PC-3 (cell line): ENCODE measurements at regions not wholly inside any gene's neighbourhood (a gene's known extent, or its start where the extent isn't known, plus 50 kb on each side); places are given as distances from the start of the nearest gene placed in this dataset.
"Not testable (repeated sequence)": the region's sequence is repeated elsewhere in the genome, so short reads cannot be mapped to it uniquely, and the experiment has no call there.

Source experiments
- ATAC-seq: fragments of 200-7000 bp; cut with Tn5 transposase; 2 replicates; pipeline ENCODE4 v1.9.1; 2020; ENCODE audit warnings: mild to moderate bottlenecking, moderate library complexity
- BruUV-seq: library from RNA; stranded (reverse); fragments of 400-500 nt; replicated peaks from 2 replicates; lab custom pipeline; 2021; lab: Mats Ljungman, UMichigan
- CTCF ChIA-PET: fragments of 300-600 bp; sonication (Branson Sonifier 250); formaldehyde crosslinking; loops from one replicate; lab custom pipeline; 2022; ENCODE audit warnings: antibody characterized with exemption; lab: Charles Lee
- POLR2A ChIA-PET: fragments of 300-600 bp; sonication (Branson Sonifier 250); formaldehyde crosslinking; loops from one replicate; lab custom pipeline; 2022; ENCODE audit warnings: antibody characterized with exemption; ENCODE audit not compliant: unreplicated experiment; lab: Charles Lee
- DNase-seq: peaks from one replicate; pipeline ENCODE4 v3.0.0-alpha.2; 2015
- H2AFZ ChIP-seq: fragments of 300-600 bp; sonication (generic); 2 replicates; pipeline ENCODE4 v1.6.0; 2016; ENCODE audit warnings: antibody characterized with exemption, low read length
- H3F3A ChIP-seq: fragments of 300-600 bp; sonication (generic); one replicate; pipeline ENCODE4 v1.6.0; 2017; ENCODE audit warnings: antibody characterized with exemption, low read length, control low read depth, mild to moderate bottlenecking; ENCODE audit not compliant: unreplicated experiment
- H3K27ac ChIP-seq: fragments of 300-600 bp; sonication (generic); 2 replicates; pipeline ENCODE4 v1.5.1; 2016; ENCODE audit warnings: mild to moderate bottlenecking, low read length
- H3K27me3 ChIP-seq: fragments of 300-600 bp; sonication (generic); 2 replicates; pipeline ENCODE4 v1.6.1; 2016; ENCODE audit warnings: low read length, mixed read lengths
- H3K36me3 ChIP-seq: fragments of 300-600 bp; sonication (generic); 2 replicates; pipeline ENCODE4 v1.6.1; 2016; ENCODE audit warnings: low read depth, mixed run types, low read length, mixed read lengths
- H3K4me1 ChIP-seq: fragments of 300-600 bp; sonication (generic); 2 replicates; pipeline ENCODE4 v1.5.1; 2016; ENCODE audit warnings: low read length; ENCODE audit not compliant: insufficient read depth
- H3K4me2 ChIP-seq: fragments of 300-600 bp; sonication (generic); 2 replicates; pipeline ENCODE4 v1.6.0; 2016; ENCODE audit warnings: low read length
- H3K4me3 ChIP-seq: fragments of 300-600 bp; sonication (generic); 2 replicates; pipeline ENCODE4 v1.5.1; 2016; ENCODE audit warnings: mild to moderate bottlenecking, low read length, mixed read lengths
- H3K79me2 ChIP-seq: fragments of 300-600 bp; sonication (generic); 2 replicates; pipeline ENCODE4 v1.6.1; 2017; ENCODE audit warnings: low read length, mixed read lengths
- H3K9ac ChIP-seq: fragments of 300-600 bp; sonication (generic); 2 replicates; pipeline ENCODE4 v1.6.0; 2016; ENCODE audit warnings: mild to moderate bottlenecking, low read length
- H3K9me2 ChIP-seq: fragments of 300-600 bp; sonication (generic); replicated peaks from 2 replicates; pipeline ENCODE4 v1.6.1; 2016; ENCODE audit warnings: mixed run types, low read length, mixed read lengths
- H3K9me3 ChIP-seq: fragments of 300-600 bp; sonication (generic); 2 replicates; pipeline ENCODE4 v1.6.1; 2016; ENCODE audit warnings: low read length, mixed read lengths
- H4K20me1 ChIP-seq: fragments of 300-600 bp; sonication (generic); 2 replicates; pipeline ENCODE4 v1.6.1; 2016; ENCODE audit warnings: low read length, mixed read lengths
- EZH2 ChIP-seq: fragments of 300-600 bp; sonication (generic); IDR thresholded peaks from one replicate; pipeline ENCODE4 v1.6.1; 2017; ENCODE audit warnings: antibody characterized with exemption, mild to moderate bottlenecking, low read length; ENCODE audit not compliant: unreplicated experiment
- EZH2phosphoT487 ChIP-seq: fragments of 300-600 bp; sonication (generic); IDR thresholded peaks from 2 replicates; pipeline ENCODE4 v1.6.1; 2018; ENCODE audit warnings: mild to moderate bottlenecking, antibody characterized with exemption, low read length, borderline replicate concordance
- intact Hi-C: fragments of 100-400 bp; cut with micrococcal nuclease; formaldehyde crosslinking; loops from 2 replicates; pipeline ENCODE4 v1.9.0; 2023
- TF ChIP-seq, protein P1 (sequence below): fragments of 300-600 bp; sonication (generic); conservative IDR thresholded peaks from 2 replicates; pipeline ENCODE4 v1.5.1; 2017; ENCODE audit warnings: antibody characterized with exemption, low read depth, mild to moderate bottlenecking, low read length

- ChIA-PET POLR2A (no interaction called here), CTCF (no interaction called here)
- Histone ChIP-seq H3K4me1 (no peaks in the 10 kb centered on the region), H3K9me3 (no peaks in the 10 kb centered on the region), H3K4me3 (no peak overlapping the region), H3K9ac (no peak overlapping the region), H3K36me3 (no peaks in the 10 kb centered on the region), H3K27me3 (no peaks in the 10 kb centered on the region), H2AFZ (no peak overlapping the region), H3K79me2 (no peaks in the 10 kb centered on the region), H4K20me1 (no peaks in the 10 kb centered on the region), H3F3A (no peaks in the 10 kb centered on the region), H3K27ac (no peak overlapping the region), H3K9me2 (no peaks in the 10 kb centered on the region), H3K4me2 (no peak overlapping the region)
- ATAC-seq (no peak), DNase-seq (no peak)
- intact Hi-C loops, result no loop called here
- no TSS peak for BruUV-seq
- TF ChIP-seq EZH2 (no peak), EZH2phosphoT487 (no peak)
- TF ChIP-seq, protein P1, sequence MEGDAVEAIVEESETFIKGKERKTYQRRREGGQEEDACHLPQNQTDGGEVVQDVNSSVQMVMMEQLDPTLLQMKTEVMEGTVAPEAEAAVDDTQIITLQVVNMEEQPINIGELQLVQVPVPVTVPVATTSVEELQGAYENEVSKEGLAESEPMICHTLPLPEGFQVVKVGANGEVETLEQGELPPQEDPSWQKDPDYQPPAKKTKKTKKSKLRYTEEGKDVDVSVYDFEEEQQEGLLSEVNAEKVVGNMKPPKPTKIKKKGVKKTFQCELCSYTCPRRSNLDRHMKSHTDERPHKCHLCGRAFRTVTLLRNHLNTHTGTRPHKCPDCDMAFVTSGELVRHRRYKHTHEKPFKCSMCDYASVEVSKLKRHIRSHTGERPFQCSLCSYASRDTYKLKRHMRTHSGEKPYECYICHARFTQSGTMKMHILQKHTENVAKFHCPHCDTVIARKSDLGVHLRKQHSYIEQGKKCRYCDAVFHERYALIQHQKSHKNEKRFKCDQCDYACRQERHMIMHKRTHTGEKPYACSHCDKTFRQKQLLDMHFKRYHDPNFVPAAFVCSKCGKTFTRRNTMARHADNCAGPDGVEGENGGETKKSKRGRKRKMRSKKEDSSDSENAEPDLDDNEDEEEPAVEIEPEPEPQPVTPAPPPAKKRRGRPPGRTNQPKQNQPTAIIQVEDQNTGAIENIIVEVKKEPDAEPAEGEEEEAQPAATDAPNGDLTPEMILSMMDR, result no peak
Measured at GRCh38 chr11:42819126-42819525, 492.7 kb upstream of the API5 start.

- H3F3A ChIP-seq, ATAC-seq, H3K4me1 ChIP-seq, H3K27ac ChIP-seq, H3K4me2 ChIP-seq, H3K36me3 ChIP-seq, DNase-seq, H2AFZ ChIP-seq, CTCF ChIA-PET, H3K79me2 ChIP-seq, H3K9ac ChIP-seq, POLR2A ChIA-PET, H3K9me3 ChIP-seq, H3K4me3 ChIP-seq, intact Hi-C loops, H3K27me3 ChIP-seq, H3K9me2 ChIP-seq, H4K20me1 ChIP-seq, BruUV-seq: not testable (repeated sequence)
Measured at GRCh38 chr11:42822188-42822587, 489.6 kb upstream of the API5 start.

DNA sequence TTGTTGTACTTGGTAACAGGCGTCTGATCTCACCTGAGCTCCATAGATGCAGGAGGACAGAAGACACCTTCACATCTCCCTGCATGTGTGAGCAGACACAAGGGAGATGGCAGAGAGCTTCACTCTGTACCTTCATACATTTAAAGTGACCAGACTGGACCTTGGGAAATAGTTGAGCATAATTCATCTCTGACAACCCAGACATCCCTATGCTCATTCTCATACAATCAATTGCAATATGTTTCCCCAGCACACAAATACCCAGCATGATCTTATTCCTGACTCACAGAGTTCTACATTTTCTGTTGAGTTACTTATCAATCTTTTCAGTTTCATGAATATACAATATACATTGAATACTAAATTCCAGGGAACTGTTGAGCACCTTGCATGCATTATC, 488.2 kb upstream of the API5 start:
- Histone ChIP-seq H3K36me3 (no peaks in the 10 kb centered on the region), H3K9me2 (no peaks in the 10 kb centered on the region), H3K27me3 (no peaks in the 10 kb centered on the region), H3K27ac (no peak overlapping the region), H3K4me1 (no peaks in the 10 kb centered on the region), H3K9me3 (no peaks in the 10 kb centered on the region), H2AFZ (no peak overlapping the region), H4K20me1 (no peaks in the 10 kb centered on the region), H3F3A (no peaks in the 10 kb centered on the region), H3K4me2 (no peak overlapping the region), H3K9ac (no peak overlapping the region), H3K79me2 (no peaks in the 10 kb centered on the region), H3K4me3 (no peak overlapping the region)
- BruUV-seq, result no TSS peak
- intact Hi-C loops, result no loop called here
- ATAC-seq (no peak), DNase-seq (no peak)
- ChIA-PET CTCF (no interaction called here), POLR2A (no interaction called here)
- TF ChIP-seq, protein P1, result no peak
- no peak for TF ChIP-seq EZH2
- TF ChIP-seq EZH2phosphoT487, result no peak
